HEK293 (cell line): ENCODE measurements at regions not wholly inside any gene's neighbourhood (a gene's known extent, or its start where the extent isn't known, plus 50 kb on each side); places are given as distances from the start of the nearest gene placed in this dataset.

Experiments
- CTCF ChIA-PET: fragments of 350-600 bp; formaldehyde crosslinking; extraction: SDS; loops from one replicate; lab custom pipeline; 2021; ENCODE audit warnings: antibody characterized with exemption; lab: Yijun Ruan, JAX
- POLR2A ChIA-PET: fragments of 300-600 bp; formaldehyde crosslinking; extraction: SDS; loops from one replicate; lab custom pipeline; 2020; ENCODE audit warnings: antibody characterized with exemption, inconsistent platforms; lab: Yijun Ruan, JAX
- H3K27ac ChIP-seq: fragments of 200-500 bp; sonication (Bioruptor generic); 2 replicates; pipeline ENCODE4 v1.5.1; 2014; ENCODE audit warnings: low read depth, low read length, control low read depth, inconsistent platforms; ENCODE audit errors: extremely low read depth
- H3K36me3 ChIP-seq, 2 experiments: fragments of 200-500 bp in 1 of 2; sonication (Bioruptor generic) in 1 of 2; 1 replicate in 1 of 2; 2 replicates in 1 of 2; pipeline ENCODE4 v1.5.1; 2014 to 2017; ENCODE audit warnings: inconsistent platforms in 2 of 2, low read length in 2 of 2; ENCODE audit not compliant: control insufficient read depth in 2 of 2, insufficient read depth in 1 of 2
- H3K4me1 ChIP-seq: fragments of 200-500 bp; sonication (Bioruptor generic); 2 replicates; pipeline ENCODE4 v1.5.1; 2014; ENCODE audit warnings: mild to moderate bottlenecking, low read length, inconsistent platforms; ENCODE audit not compliant: control insufficient read depth, insufficient read depth
- H3K4me3 ChIP-seq: 2 replicates; pipeline ENCODE4 v1.5.1; 2011; ENCODE audit warnings: low read depth, mild to moderate bottlenecking, control low read depth, low read length, moderate library complexity
- H3K9me3 ChIP-seq: fragments of 200-500 bp; sonication (Bioruptor generic); 2 replicates; pipeline ENCODE4 v1.5.1; 2014; ENCODE audit warnings: low read depth, low read length, inconsistent platforms; ENCODE audit not compliant: control insufficient read depth, insufficient read depth
- FEZF1 ChIP-seq: fragments of 450-650 bp; formaldehyde crosslinking; IDR thresholded peaks from 2 replicates; pipeline ENCODE4 v1.5.1; 2016; ENCODE audit warnings: missing biosample characterization, missing genetic modification characterization
- GLI2 ChIP-seq: fragments of 450-650 bp; formaldehyde crosslinking; IDR thresholded peaks from 2 replicates; pipeline ENCODE4; 2017; ENCODE audit warnings: missing biosample characterization, missing genetic modification characterization, low read depth, borderline replicate concordance
- HIC1 ChIP-seq: fragments of 450-650 bp; formaldehyde crosslinking; IDR thresholded peaks from 2 replicates; pipeline ENCODE4 v1.5.1; 2016; ENCODE audit warnings: missing biosample characterization, missing genetic modification characterization
- HOXA7 ChIP-seq: sonication (generic); formaldehyde crosslinking; IDR thresholded peaks from 2 replicates; pipeline ENCODE4 v1.8.1; 2022; ENCODE audit warnings: missing genetic modification reagents, borderline replicate concordance
- MZF1 ChIP-seq: fragments of 450-650 bp; formaldehyde crosslinking; IDR thresholded peaks from 2 replicates; pipeline ENCODE4 v1.5.1; 2017; ENCODE audit warnings: missing biosample characterization, missing genetic modification characterization, borderline replicate concordance
- RBAK ChIP-seq: fragments of 450-650 bp; formaldehyde crosslinking; IDR thresholded peaks from 2 replicates; pipeline ENCODE4 v1.5.1; 2016; ENCODE audit warnings: missing biosample characterization, missing genetic modification characterization
- REPIN1 ChIP-seq: fragments of 450-650 bp; formaldehyde crosslinking; IDR thresholded peaks from 2 replicates; pipeline ENCODE4 v1.5.1; 2017; ENCODE audit warnings: missing biosample characterization, missing genetic modification characterization, low read depth
- TCF7L2 ChIP-seq: IDR thresholded peaks from 2 replicates; pipeline ENCODE4 v1.6.1; 2011; ENCODE audit warnings: low read depth, mild to moderate bottlenecking, inconsistent platforms, low read length, moderate library complexity, borderline replicate concordance
- TRIM28 ChIP-seq: IDR thresholded peaks from 2 replicates; pipeline ENCODE4 v1.6.1; 2011; ENCODE audit warnings: low read length, control low read depth, borderline replicate concordance
- YY2 ChIP-seq: fragments of 450-650 bp; formaldehyde crosslinking; IDR thresholded peaks from 2 replicates; pipeline ENCODE4 v1.5.1; 2016; ENCODE audit warnings: missing biosample characterization, missing genetic modification characterization
- ZBTB17 ChIP-seq: fragments of 450-650 bp; formaldehyde crosslinking; IDR thresholded peaks from 2 replicates; pipeline ENCODE4 v1.5.1; 2016; ENCODE audit warnings: missing biosample characterization, missing genetic modification characterization
- ZBTB26 ChIP-seq: fragments of 450-650 bp; formaldehyde crosslinking; optimal IDR thresholded peaks from 2 replicates; pipeline ENCODE3; 2016; ENCODE audit warnings: missing biosample characterization, mild to moderate bottlenecking, missing genetic modification characterization
- ZFHX2 ChIP-seq: fragments of 450-650 bp; formaldehyde crosslinking; conservative IDR thresholded peaks from 2 replicates; pipeline ENCODE4 v1.5.1; 2016; ENCODE audit warnings: missing biosample characterization, missing genetic modification characterization
- ZFP3 ChIP-seq: fragments of 450-650 bp; formaldehyde crosslinking; IDR thresholded peaks from 2 replicates; pipeline ENCODE4 v1.5.1; 2016; ENCODE audit warnings: low read depth, missing biosample characterization, missing genetic modification characterization
- ZNF112 ChIP-seq: fragments of 450-650 bp; formaldehyde crosslinking; IDR thresholded peaks from 2 replicates; pipeline ENCODE4 v1.5.0; 2017; ENCODE audit warnings: missing biosample characterization, missing genetic modification characterization
- ZNF121 ChIP-seq: fragments of 450-650 bp; formaldehyde crosslinking; IDR thresholded peaks from 2 replicates; pipeline ENCODE4 v1.5.1; 2016; ENCODE audit warnings: missing biosample characterization, missing genetic modification characterization
- ZNF133 ChIP-seq: fragments of 450-650 bp; formaldehyde crosslinking; IDR thresholded peaks from 2 replicates; pipeline ENCODE4 v1.5.1; 2016; ENCODE audit warnings: missing biosample characterization, missing genetic modification characterization
- ZNF148 ChIP-seq: fragments of 450-650 bp; formaldehyde crosslinking; IDR thresholded peaks from 2 replicates; pipeline ENCODE4 v1.5.0; 2017; ENCODE audit warnings: missing biosample characterization, missing genetic modification characterization, borderline replicate concordance
- ZNF16 ChIP-seq: fragments of 450-650 bp; formaldehyde crosslinking; IDR thresholded peaks from 2 replicates; pipeline ENCODE4 v1.5.1; 2016; ENCODE audit warnings: low read depth, missing biosample characterization, missing genetic modification characterization
- ZNF19 ChIP-seq: fragments of 450-650 bp; formaldehyde crosslinking; IDR thresholded peaks from 2 replicates; pipeline ENCODE4; 2016; ENCODE audit warnings: missing biosample characterization, missing genetic modification characterization, low read depth
- ZNF513 ChIP-seq: fragments of 450-650 bp; IDR thresholded peaks from 2 replicates; pipeline ENCODE4 v1.5.1; 2018; ENCODE audit warnings: missing biosample characterization, missing genetic modification characterization
- ZNF549 ChIP-seq: fragments of 450-650 bp; IDR thresholded peaks from 2 replicates; pipeline ENCODE4 v1.5.1; 2018; ENCODE audit warnings: missing biosample characterization, missing genetic modification characterization, mild to moderate bottlenecking, inconsistent platforms, moderate library complexity
- ZNF561 ChIP-seq: fragments of 450-650 bp; IDR thresholded peaks from 2 replicates; pipeline ENCODE4 v1.5.1; 2018; ENCODE audit warnings: missing biosample characterization, missing genetic modification characterization, borderline replicate concordance
- ZNF629 ChIP-seq: fragments of 450-650 bp; formaldehyde crosslinking; IDR thresholded peaks from 2 replicates; pipeline ENCODE4 v1.5.1; 2017; ENCODE audit warnings: missing biosample characterization, missing genetic modification characterization
- ZNF658 ChIP-seq: fragments of 450-650 bp; formaldehyde crosslinking; IDR thresholded peaks from 2 replicates; pipeline ENCODE4; 2016; ENCODE audit warnings: missing biosample characterization, missing genetic modification characterization

GRCh38 chr21:16620786-16621320 is 891.1 kb downstream of the USP25 start:
- no peaks in the 10 kb centered on the region for H3K9me3 ChIP-seq
- peaks cover 12% of the 10 kb centered on the region for H3K4me1 ChIP-seq
- no peak overlapping the region for H3K27ac ChIP-seq
- H3K4me3 ChIP-seq = no peak overlapping the region
- POLR2A ChIA-PET = no interaction called here
- TF ChIP-seq ZFP3 (tag by site-specific recombination) (no peak), ZNF561 (tag by site-specific recombination) (no peak), HOXA7 (CRISPR knock-in tag) (no peak), MZF1 (tag by site-specific recombination) (no peak), ZNF112 (tag by site-specific recombination) (no peak), RBAK (tag by site-specific recombination) (no peak), ZNF629 (tag by site-specific recombination) (no peak), ZBTB26 (tag by site-specific recombination) (no peak), ZNF121 (tag by site-specific recombination) (no peak), ZNF658 (tag by site-specific recombination) (no peak), ZFHX2 (tag by site-specific recombination) (no peak), ZNF549 (tag by site-specific recombination) (no peak), GLI2 (tag by site-specific recombination) (no peak), ZNF133 (tag by site-specific recombination) (no peak), HIC1 (tag by site-specific recombination) (no peak), ZNF16 (tag by site-specific recombination) (no peak)
- no peaks in the 10 kb centered on the region for H3K36me3 ChIP-seq
- CTCF ChIA-PET = no interaction called here

- H3K9me3 ChIP-seq = no peaks in the 10 kb centered on the region
- no peak overlapping the region for H3K4me3 ChIP-seq
- CTCF ChIA-PET = interaction anchor here (0.6 kb wide), 2 partner anchors 495 to 594 kb away, joined by 3 read pairs; no protein-coding TSS in a partner anchor
- peaks cover 12% of the 10 kb centered on the region for H3K4me1 ChIP-seq
- POLR2A ChIA-PET = no interaction called here
- H3K36me3 ChIP-seq = no peaks in the 10 kb centered on the region
- no peak overlapping the region for H3K27ac ChIP-seq
- TF ChIP-seq ZNF513 (tag by site-specific recombination) (no peak), REPIN1 (tag by site-specific recombination) (no peak), YY2 (tag by site-specific recombination) (no peak), ZNF148 (tag by site-specific recombination) (no peak), ZNF19 (no peak), HIC1 (tag by site-specific recombination) (peak; percentile 49; the same call in 1 of the 2 replicates), ZBTB17 (tag by site-specific recombination) (peak; percentile 32; the same call in 1 of the 2 replicates), FEZF1 (tag by site-specific recombination) (peak; percentile 76), TCF7L2 (peak; percentile 76; the same call in 1 of the 2 replicates), TRIM28 (peak; percentile 35; the same call in 1 of the 2 replicates)
These were observed 888.2 kb upstream of the CXADR start for GRCh38 chr21:16624479-16625118.
